PC-9 (cell line): ENCODE measurements at regions not wholly inside any gene's neighbourhood (a gene's known extent, or its start where the extent isn't known, plus 50 kb on each side); places are given as distances from the start of the nearest gene placed in this dataset.

ENCODE experiments used
- CTCF ChIP-seq: fragments of 200-600 bp; sonication (generic); conservative IDR thresholded peaks from 2 replicates; pipeline ENCODE4 v1.6.1; 2017; ENCODE audit warnings: mixed run types, antibody characterized with exemption, mild to moderate bottlenecking, moderate library complexity
- EZH2 ChIP-seq: fragments of 200-600 bp; sonication (generic); IDR thresholded peaks from 2 replicates; pipeline ENCODE4 v1.8.0; 2017; ENCODE audit warnings: antibody characterized with exemption, low read depth

- no peak for TF ChIP-seq CTCF
- no peak for TF ChIP-seq EZH2
Observed at GRCh38 chr12:114740448-114740847, 56.5 kb upstream of the TBX3 start.
